PC-3 (cell line): ENCODE measurements at regions not wholly inside any gene's neighbourhood (a gene's known extent, or its start where the extent isn't known, plus 50 kb on each side); places are given as distances from the start of the nearest gene placed in this dataset.

Experiments
- ATAC-seq: fragments of 200-7000 bp; cut with Tn5 transposase; 2 replicates; pipeline ENCODE4 v1.9.1; 2020; ENCODE audit warnings: mild to moderate bottlenecking, moderate library complexity
- BruUV-seq: library from RNA; stranded (reverse); fragments of 400-500 nt; replicated peaks from 2 replicates; lab custom pipeline; 2021; lab: Mats Ljungman, UMichigan
- CTCF ChIA-PET: fragments of 300-600 bp; sonication (Branson Sonifier 250); formaldehyde crosslinking; loops from one replicate; lab custom pipeline; 2022; ENCODE audit warnings: antibody characterized with exemption; lab: Charles Lee
- POLR2A ChIA-PET: fragments of 300-600 bp; sonication (Branson Sonifier 250); formaldehyde crosslinking; loops from one replicate; lab custom pipeline; 2022; ENCODE audit warnings: antibody characterized with exemption; ENCODE audit not compliant: unreplicated experiment; lab: Charles Lee
- DNase-seq: peaks from one replicate; pipeline ENCODE4 v3.0.0-alpha.2; 2015
- H2AFZ ChIP-seq: fragments of 300-600 bp; sonication (generic); 2 replicates; pipeline ENCODE4 v1.6.0; 2016; ENCODE audit warnings: antibody characterized with exemption, low read length
- H3F3A ChIP-seq: fragments of 300-600 bp; sonication (generic); one replicate; pipeline ENCODE4 v1.6.0; 2017; ENCODE audit warnings: antibody characterized with exemption, low read length, control low read depth, mild to moderate bottlenecking; ENCODE audit not compliant: unreplicated experiment
- H3K27ac ChIP-seq: fragments of 300-600 bp; sonication (generic); 2 replicates; pipeline ENCODE4 v1.5.1; 2016; ENCODE audit warnings: mild to moderate bottlenecking, low read length
- H3K27me3 ChIP-seq: fragments of 300-600 bp; sonication (generic); 2 replicates; pipeline ENCODE4 v1.6.1; 2016; ENCODE audit warnings: low read length, mixed read lengths
- H3K36me3 ChIP-seq: fragments of 300-600 bp; sonication (generic); 2 replicates; pipeline ENCODE4 v1.6.1; 2016; ENCODE audit warnings: low read depth, mixed run types, low read length, mixed read lengths
- H3K4me1 ChIP-seq: fragments of 300-600 bp; sonication (generic); 2 replicates; pipeline ENCODE4 v1.5.1; 2016; ENCODE audit warnings: low read length; ENCODE audit not compliant: insufficient read depth
- H3K4me2 ChIP-seq: fragments of 300-600 bp; sonication (generic); 2 replicates; pipeline ENCODE4 v1.6.0; 2016; ENCODE audit warnings: low read length
- H3K4me3 ChIP-seq: fragments of 300-600 bp; sonication (generic); 2 replicates; pipeline ENCODE4 v1.5.1; 2016; ENCODE audit warnings: mild to moderate bottlenecking, low read length, mixed read lengths
- H3K79me2 ChIP-seq: fragments of 300-600 bp; sonication (generic); 2 replicates; pipeline ENCODE4 v1.6.1; 2017; ENCODE audit warnings: low read length, mixed read lengths
- H3K9ac ChIP-seq: fragments of 300-600 bp; sonication (generic); 2 replicates; pipeline ENCODE4 v1.6.0; 2016; ENCODE audit warnings: mild to moderate bottlenecking, low read length
- H3K9me2 ChIP-seq: fragments of 300-600 bp; sonication (generic); replicated peaks from 2 replicates; pipeline ENCODE4 v1.6.1; 2016; ENCODE audit warnings: mixed run types, low read length, mixed read lengths
- H3K9me3 ChIP-seq: fragments of 300-600 bp; sonication (generic); 2 replicates; pipeline ENCODE4 v1.6.1; 2016; ENCODE audit warnings: low read length, mixed read lengths
- H4K20me1 ChIP-seq: fragments of 300-600 bp; sonication (generic); 2 replicates; pipeline ENCODE4 v1.6.1; 2016; ENCODE audit warnings: low read length, mixed read lengths
- EZH2 ChIP-seq: fragments of 300-600 bp; sonication (generic); IDR thresholded peaks from one replicate; pipeline ENCODE4 v1.6.1; 2017; ENCODE audit warnings: antibody characterized with exemption, mild to moderate bottlenecking, low read length; ENCODE audit not compliant: unreplicated experiment
- EZH2phosphoT487 ChIP-seq: fragments of 300-600 bp; sonication (generic); IDR thresholded peaks from 2 replicates; pipeline ENCODE4 v1.6.1; 2018; ENCODE audit warnings: mild to moderate bottlenecking, antibody characterized with exemption, low read length, borderline replicate concordance
- intact Hi-C: fragments of 100-400 bp; cut with micrococcal nuclease; formaldehyde crosslinking; loops from 2 replicates; pipeline ENCODE4 v1.9.0; 2023
- TF ChIP-seq, protein P1 (sequence below): fragments of 300-600 bp; sonication (generic); conservative IDR thresholded peaks from 2 replicates; pipeline ENCODE4 v1.5.1; 2017; ENCODE audit warnings: antibody characterized with exemption, low read depth, mild to moderate bottlenecking, low read length

DNA sequence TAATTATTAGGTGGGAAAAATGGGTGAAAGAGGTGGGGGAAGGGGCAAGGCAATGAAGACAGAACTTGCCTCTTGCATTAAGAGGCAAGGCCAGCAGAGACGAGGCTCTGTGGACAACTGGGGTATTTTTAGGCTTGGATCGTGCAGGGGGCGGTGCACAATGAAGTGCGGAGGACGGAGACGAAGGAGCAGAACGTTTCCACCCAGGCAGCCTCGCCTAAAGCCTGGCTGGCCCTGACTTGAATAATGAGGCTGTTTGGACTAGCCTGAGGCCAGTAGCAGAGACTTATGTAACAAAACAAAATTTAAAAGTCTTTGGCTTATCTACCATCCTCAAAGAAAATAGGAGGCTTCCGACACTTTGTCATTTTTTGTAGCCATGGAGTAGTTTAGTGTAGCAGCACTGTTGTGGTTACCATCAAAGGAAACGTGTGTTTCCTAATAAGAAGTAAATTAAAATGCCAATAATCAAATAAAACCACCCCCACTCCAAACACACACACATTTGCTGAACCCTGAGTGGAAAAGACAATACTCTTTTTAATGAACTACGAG is 370.0 kb upstream of the CNR1 start:
- Histone ChIP-seq H3K27me3 (peaks cover 23% of the 10 kb centered on the region; the same call in 1 of the 2 replicates), H3F3A (no peaks in the 10 kb centered on the region), H3K27ac (no peak overlapping the region), H3K79me2 (no peaks in the 10 kb centered on the region), H3K4me2 (no peak overlapping the region), H3K36me3 (no peaks in the 10 kb centered on the region), H3K9me3 (no peaks in the 10 kb centered on the region), H3K4me3 (no peak overlapping the region), H2AFZ (no peak overlapping the region), H4K20me1 (no peaks in the 10 kb centered on the region), H3K4me1 (no peaks in the 10 kb centered on the region), H3K9me2 (no peaks in the 10 kb centered on the region), H3K9ac (no peak overlapping the region)
- intact Hi-C loops: no loop called here
- ChIA-PET POLR2A (no interaction called here), CTCF (no interaction called here)
- TF ChIP-seq EZH2phosphoT487: no peak
- TF ChIP-seq, protein P1, sequence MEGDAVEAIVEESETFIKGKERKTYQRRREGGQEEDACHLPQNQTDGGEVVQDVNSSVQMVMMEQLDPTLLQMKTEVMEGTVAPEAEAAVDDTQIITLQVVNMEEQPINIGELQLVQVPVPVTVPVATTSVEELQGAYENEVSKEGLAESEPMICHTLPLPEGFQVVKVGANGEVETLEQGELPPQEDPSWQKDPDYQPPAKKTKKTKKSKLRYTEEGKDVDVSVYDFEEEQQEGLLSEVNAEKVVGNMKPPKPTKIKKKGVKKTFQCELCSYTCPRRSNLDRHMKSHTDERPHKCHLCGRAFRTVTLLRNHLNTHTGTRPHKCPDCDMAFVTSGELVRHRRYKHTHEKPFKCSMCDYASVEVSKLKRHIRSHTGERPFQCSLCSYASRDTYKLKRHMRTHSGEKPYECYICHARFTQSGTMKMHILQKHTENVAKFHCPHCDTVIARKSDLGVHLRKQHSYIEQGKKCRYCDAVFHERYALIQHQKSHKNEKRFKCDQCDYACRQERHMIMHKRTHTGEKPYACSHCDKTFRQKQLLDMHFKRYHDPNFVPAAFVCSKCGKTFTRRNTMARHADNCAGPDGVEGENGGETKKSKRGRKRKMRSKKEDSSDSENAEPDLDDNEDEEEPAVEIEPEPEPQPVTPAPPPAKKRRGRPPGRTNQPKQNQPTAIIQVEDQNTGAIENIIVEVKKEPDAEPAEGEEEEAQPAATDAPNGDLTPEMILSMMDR: no peak
- no peak for TF ChIP-seq EZH2
- ATAC-seq (no peak), DNase-seq (no peak)
- BruUV-seq: no TSS peak

DNA sequence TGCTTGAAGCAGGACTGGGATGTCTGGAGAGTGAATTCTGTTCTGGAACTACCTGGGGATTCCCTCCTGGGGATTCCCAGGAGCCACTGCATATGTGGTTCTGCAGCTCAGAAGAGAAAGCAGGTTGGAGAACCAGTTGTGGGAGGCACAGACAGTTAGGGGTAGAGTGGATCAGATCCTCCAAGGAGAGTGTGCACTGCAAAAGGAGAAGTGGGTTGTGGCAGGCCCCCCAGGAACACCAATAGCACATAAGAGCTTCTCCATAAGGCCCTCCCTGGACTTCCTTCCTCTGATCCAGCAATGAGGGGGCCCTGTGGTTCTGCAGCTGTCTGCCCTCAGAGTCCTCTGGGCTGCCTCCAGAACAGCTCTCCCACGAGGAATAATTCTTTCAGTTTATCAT is 369.2 kb upstream of the CNR1 start:
- H3F3A ChIP-seq: no peaks in the 10 kb centered on the region

More for the DNA sequence above, 369.2 kb upstream of the CNR1 start:
- POLR2A ChIA-PET: no interaction called here
- CTCF ChIA-PET: no interaction called here
- H3K9me2 ChIP-seq: no peaks in the 10 kb centered on the region
- H3K36me3 ChIP-seq: no peaks in the 10 kb centered on the region
- no peaks in the 10 kb centered on the region for H3K79me2 ChIP-seq
- H3K27ac ChIP-seq: no peak overlapping the region
- TF ChIP-seq EZH2 (no peak), EZH2phosphoT487 (no peak)
- TF ChIP-seq, protein P1: no peak
- ATAC-seq (no peak), DNase-seq (no peak)
- H3K4me1 ChIP-seq: no peaks in the 10 kb centered on the region
- H2AFZ ChIP-seq: no peak overlapping the region
- no TSS peak for BruUV-seq
- H3K9ac ChIP-seq: no peak overlapping the region
- H3K4me3 ChIP-seq: no peak overlapping the region
- peaks cover 18% of the 10 kb centered on the region for H3K27me3 ChIP-seq
- no peaks in the 10 kb centered on the region for H3K9me3 ChIP-seq
- H4K20me1 ChIP-seq: no peaks in the 10 kb centered on the region
- H3K4me2 ChIP-seq: no peak overlapping the region
- intact Hi-C loops: no loop called here
